ENCODE measurements at regions not wholly inside any gene's neighbourhood (a gene's known extent, or its start where the extent isn't known, plus 50 kb on each side); places are given as distances from the start of the nearest gene placed in this dataset.

- no peak for TF ChIP-seq CTCF (IDR thresholded peaks at IDR 0.05)
- TF ChIP-seq POLR2A (IDR thresholded peaks at IDR 0.05): no peak
These were observed 158.4 kb downstream of the GDAP2 start for GRCh38 chr1:117770981-117771531.
